ENCODE measurements at regions not wholly inside any gene's neighbourhood (a gene's known extent, or its start where the extent isn't known, plus 50 kb on each side); places are given as distances from the start of the nearest gene placed in this dataset.

- TF ChIP-seq CTCF (IDR thresholded peaks at IDR 0.05; ENCODE audit: insufficient read depth, low read depth, low read length) = no peak
- no peak for TF ChIP-seq EZH2 (IDR thresholded peaks at IDR 0.05; ENCODE audit: insufficient read depth, low read length)
These were observed 122.4 kb upstream of the SLC34A2 start for GRCh38 chr4:25533256-25533655.

Measured in astrocyte (in vitro differentiated cells and primary cell).